GM18870 (cell line): ENCODE measurements at regions not wholly inside any gene's neighbourhood (a gene's known extent, or its start where the extent isn't known, plus 50 kb on each side); places are given as distances from the start of the nearest gene placed in this dataset.
"Not testable (repeated sequence)": the region's sequence is repeated elsewhere in the genome, so short reads cannot be mapped to it uniquely, and the experiment has no call there.

Experiments
- ATAC-seq: cut with Tn5 transposase; IDR thresholded peaks from one replicate; pipeline ENCODE4 v1.9.1; 2021; ENCODE audit warnings: moderate library complexity; ENCODE audit not compliant: unreplicated experiment

- ATAC-seq, result no peak
Measured at GRCh38 chr20:1757606-1758512, 100.3 kb upstream of the SIRPG start.

DNA sequence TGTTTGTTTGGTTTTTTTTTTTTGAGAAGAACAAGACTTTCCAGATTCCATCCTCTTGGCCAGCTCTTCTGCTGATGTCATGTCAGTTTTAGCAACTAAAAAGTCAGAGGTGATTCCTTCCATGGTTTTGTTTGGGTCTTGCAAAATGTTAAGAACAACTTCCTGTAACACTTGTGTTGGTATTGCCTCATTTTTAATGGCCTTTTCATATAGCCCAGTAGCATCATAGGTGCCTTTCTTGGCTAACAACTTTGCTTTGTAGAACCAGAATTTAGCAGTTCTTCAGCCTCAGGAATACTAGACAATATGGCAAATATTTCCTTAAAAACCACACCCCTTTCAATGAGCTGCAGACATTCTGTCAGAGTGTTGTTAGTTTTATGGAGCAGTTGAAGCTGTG lies 99.5 kb upstream of the SIRPG start:
- no peak for ATAC-seq

GRCh38 chr20:1754749-1755148 lies 97.2 kb upstream of the SIRPG start:
- ATAC-seq, result no peak

GRCh38 chr20:1754306-1754705 lies 96.7 kb upstream of the SIRPG start:
- no peak for ATAC-seq

DNA sequence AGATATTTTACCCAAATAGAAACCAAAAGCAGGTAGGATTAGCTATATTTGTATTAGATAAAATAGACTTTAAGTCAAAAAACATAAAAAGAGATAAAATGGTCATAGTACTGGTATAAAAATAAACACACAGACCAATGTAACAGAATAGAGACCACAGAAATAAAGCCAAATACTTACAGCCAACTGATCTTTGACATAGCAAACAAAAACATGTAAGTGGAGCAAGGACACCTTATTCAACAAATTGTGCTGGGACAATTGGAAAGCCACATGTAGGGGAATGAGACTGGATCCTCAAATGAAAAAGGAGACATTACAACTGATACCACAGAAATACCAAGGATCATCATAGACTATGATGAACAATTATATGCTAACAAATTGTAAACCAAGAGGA lies 94.5 kb upstream of the SIRPG start:
- no peak for ATAC-seq

DNA sequence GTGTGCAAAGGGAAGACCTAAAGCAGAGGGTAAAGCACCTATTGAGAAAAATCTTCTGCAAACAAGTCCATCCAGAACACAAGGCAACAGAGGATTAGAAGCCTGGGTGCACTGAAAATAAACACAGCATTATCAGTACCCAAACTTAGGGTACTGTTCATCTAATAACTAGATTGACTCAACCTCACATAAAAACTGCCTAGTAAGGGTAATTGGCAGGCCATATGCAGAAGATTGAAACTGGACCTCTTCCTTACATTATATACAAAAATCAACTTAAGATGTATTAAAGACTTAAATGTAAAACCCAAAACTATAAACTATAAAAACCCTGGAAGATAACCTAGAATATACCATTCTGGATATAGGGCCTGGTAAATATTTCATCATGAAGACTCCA lies 91.2 kb upstream of the SIRPG start:
- no peak for ATAC-seq

GRCh38 chr20:1747953-1748577 lies 90.5 kb upstream of the SIRPG start:
- no peak for ATAC-seq

- ATAC-seq, result not testable (repeated sequence)
Measured at GRCh38 chr20:1742049-1742434, 84.5 kb upstream of the SIRPG start.

DNA sequence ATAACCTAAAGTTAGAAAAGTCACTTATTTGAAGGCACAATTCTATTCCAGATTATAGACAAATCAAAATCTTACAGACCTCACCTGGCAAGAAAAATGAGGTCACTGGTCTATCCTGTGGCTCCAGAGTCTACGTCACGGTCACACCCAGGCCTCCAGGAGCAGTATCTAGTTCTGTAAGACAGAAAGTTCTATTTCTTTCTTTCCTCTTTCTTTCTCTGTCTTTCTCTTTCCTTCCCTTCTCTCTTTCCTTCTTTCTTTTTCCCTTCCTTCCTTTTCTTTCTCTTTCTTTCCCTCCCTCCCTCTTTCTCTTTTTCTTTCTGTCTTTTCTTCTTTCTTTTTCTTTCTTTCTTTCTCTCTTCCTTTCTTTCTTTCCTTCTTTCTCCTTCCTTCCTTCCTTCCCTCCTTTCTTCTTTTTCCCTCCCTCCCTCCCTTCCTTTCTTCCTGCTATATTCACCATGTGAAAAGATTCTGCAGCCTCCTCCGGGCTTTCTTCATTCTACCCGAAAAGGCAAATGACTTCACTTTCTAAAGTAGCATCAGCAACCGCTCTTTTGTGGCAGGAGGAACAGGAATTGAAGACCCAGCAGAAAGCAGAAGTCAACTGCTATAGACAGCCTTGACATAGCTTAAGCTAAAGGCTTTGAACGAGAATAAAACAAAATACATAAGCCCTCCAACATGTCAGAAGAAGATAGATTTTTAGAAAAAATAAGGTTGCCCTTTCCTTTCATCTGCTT lies 83.9 kb upstream of the SIRPG start:
- no peak for ATAC-seq

DNA sequence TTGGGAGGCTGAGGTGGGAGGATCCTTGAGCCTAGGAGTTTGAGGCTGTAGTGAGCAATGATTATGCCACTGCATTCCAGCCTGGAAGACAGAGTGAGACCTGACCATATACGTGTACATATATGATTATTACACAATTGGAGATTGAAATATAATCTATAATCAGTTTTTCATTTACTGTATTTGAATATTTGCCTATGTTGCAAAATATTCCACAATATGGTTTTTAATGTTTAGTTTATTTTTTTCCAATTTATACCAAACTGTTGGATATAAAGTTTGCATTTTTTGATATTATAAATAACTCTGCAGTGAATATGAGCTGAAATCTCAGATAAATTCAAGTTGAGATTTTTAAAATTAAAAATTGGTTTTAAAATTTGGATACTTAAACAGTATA lies 79.6 kb upstream of the SIRPG start:
- no peak for ATAC-seq

- ATAC-seq, result no peak
Measured at GRCh38 chr20:1735417-1736089, 78.0 kb upstream of the SIRPG start.

DNA sequence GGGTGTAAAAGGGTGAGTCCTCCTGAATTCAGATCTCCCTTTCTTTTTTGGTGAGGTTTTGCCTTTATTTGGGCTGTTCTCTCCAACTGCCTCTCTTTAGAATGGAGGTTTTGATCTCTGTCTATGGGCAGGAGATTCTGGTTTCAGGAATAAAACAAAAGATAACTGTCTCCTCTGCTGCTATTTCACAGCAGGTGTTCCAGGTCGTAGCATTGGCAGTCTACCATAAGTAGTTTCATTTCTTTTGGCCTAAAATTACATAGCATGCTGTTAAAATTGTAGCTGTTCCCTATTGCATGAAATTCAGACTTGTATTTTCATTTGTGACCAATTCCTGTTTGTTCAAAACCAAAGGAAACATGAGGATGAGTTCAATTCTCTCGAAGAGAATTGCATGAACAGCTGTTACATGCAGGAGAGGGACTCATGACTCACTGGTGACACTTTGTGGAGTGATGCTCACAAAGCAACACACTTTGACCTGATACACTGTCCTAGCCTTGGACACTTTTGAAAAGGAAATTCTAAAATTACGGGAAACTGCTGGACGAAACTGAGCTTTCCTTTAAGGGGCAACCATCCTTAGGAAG lies 76.8 kb upstream of the SIRPG start:
- ATAC-seq, result no peak

GRCh38 chr20:1731828-1732375 lies 74.3 kb upstream of the SIRPG start:
- ATAC-seq, result not testable (repeated sequence)

DNA sequence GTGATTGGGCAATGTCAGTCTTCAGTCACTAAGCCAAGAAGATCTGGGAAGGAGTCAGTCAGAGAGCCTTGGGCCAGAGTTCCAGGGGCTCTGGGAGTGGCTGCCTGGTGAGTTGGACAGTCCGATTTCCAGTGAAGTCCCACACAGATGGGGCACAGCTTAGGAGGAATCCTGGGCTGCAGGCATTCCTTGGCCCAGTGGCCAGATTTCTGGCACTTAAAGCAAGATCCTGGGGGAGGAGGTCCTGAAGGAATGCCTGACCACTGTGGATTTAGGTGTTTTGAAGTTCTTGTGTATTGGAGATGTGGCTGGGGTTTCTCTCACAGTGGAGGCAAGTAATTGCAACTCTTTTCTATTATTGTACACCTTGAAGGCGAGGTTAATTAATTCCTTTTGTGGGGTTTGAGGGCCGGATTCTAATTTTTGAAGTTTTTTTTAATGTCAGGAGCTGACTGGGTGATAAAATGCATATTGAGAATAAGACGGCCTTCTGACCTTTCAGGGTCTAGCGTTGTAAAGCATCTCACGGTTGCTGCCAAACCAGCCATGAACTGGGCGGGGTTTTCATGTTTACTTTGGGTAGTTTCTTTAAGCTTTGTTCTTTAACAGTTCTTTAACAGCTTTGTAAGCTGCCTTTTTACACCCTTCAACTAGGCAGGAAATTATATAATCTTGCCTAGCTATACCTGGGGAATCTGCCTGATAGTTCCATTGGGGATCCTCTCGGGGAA lies 73.6 kb upstream of the SIRPG start:
- not testable (repeated sequence) for ATAC-seq

DNA sequence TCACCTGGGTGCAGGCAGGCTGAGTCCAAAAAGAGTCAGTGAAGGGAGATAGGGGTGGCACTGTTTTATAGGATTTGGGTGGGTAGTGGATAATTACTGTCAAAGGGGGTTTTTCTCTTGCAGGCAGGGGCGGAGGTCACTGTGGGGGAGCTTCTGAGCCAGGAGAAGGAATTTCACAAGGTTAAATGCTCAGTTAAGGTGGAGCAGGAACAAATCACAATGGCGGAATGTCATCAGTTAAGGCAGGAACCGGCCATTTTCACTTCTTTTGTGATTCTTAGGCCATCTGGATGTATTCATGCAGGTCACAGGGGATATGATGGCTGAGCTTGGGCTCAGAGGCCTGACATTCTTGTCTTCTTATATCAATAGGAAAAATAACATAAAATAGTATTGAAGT lies 69.7 kb upstream of the SIRPG start:
- ATAC-seq, result not testable (repeated sequence)

DNA sequence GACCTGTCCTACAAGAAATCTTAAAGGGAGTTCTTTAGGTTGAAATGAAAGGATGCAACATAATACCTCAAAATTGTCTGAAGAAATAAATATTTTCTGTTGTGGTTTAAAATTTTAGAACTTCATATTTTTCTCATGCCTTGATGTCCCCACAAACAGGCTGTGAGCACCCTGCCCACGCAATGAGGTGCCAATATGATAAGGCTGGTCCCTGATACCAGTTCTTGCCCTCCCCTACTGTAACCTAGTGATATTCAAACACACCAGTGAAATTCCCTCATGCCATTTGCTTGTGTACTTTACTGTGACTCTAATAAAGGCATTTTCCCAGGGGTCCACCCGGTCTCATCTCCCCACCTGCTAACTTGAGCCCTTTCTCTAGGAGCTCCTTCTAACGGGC lies 67.3 kb upstream of the SIRPG start:
- no peak for ATAC-seq

DNA sequence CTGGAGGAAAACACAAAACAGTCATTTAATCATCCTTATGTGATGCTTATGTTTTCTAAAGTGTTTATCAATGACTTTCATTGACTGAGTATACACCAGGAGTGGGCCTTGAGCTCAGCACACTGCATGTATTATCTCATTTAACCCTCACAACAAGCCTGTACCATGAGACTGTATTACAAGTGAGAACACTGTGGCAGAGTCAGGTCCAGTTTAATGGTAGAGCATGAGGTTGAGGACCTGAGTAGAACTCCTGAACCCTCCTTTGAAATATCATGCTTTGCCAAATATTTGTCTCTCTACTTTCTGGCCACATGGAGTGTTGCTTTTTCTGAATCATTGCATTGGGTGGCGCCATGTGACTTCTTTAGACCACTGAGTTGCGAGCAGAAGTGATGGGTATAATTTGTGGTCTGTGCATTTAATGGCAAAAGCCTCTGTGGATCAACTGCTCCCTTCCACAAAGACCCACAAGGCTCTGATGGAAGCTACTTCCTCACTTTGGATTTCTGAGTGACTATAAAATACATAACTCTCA lies 65.0 kb upstream of the SIRPG start:
- ATAC-seq, result no peak

DNA sequence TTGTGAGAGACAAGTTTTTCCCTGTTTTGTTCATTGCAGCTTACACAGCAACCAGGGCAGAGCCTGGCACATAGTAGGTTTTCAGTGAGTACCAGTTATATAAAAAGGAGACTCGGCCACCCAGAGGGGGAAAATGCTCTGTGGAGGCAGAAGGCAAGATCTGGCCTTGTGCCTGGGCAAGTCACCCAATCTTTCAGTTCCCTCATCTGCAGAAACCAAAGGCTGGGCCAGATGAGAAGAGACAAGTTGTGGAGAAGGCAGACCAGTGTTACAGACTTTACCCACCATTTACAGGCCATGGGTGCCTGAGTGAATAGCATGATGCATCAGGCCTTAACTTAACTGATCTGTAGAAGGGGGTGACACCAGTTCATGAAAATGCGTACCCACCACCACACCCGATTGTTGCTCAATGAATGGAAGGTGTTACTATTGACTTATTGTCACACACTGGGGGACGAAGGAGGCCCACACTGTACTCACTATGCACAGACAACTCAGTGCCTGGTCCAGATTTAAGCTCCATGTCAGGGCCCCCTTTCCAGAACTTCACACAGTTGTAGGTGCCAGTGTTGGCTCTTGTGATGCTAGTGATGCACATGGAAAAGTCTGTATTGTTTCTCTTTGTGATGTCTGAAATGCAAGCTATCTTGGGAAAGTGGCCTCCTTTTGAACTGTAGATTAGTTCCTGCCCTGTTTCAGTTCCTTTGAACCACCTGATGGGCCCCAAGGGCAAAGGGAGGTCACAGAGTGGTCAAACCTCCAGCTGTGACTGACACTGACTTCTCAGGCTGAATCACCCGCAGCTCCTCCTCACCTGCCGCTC lies 64.3 kb upstream of the SIRPG start:
- no peak for ATAC-seq
